ENCODE measurements at regions not wholly inside any gene's neighbourhood (a gene's known extent, or its start where the extent isn't known, plus 50 kb on each side); places are given as distances from the start of the nearest gene placed in this dataset.

- no peak overlapping the region for H3K4me2 ChIP-seq (ENCODE audit: insufficient read depth, low read length)
- no peaks in the 10 kb centered on the region for H3K27me3 ChIP-seq (ENCODE audit: insufficient read depth, low read length)
- no peaks in the 10 kb centered on the region for H3K4me1 ChIP-seq (ENCODE audit: insufficient read depth, low read length)
- no peak for DNase-seq (ENCODE audit: insufficient read length, low spot score, missing footprints)
- H3K4me3 ChIP-seq (ENCODE audit: insufficient read depth, low read length) = no peak overlapping the region
- no peak for TF ChIP-seq CTCF (IDR thresholded peaks at IDR 0.05; ENCODE audit: extremely low read depth, low read depth, low read length)
- H3K79me2 ChIP-seq (ENCODE audit: insufficient read depth, low read length) = no peaks in the 10 kb centered on the region
- H3K36me3 ChIP-seq (ENCODE audit: insufficient read depth, low read length) = no peaks in the 10 kb centered on the region
- no peaks in the 10 kb centered on the region for H3K9me3 ChIP-seq (ENCODE audit: low read depth, low read length)
- no peaks in the 10 kb centered on the region for H4K20me1 ChIP-seq (ENCODE audit: insufficient read depth, low read length)
- no peak overlapping the region for H2AFZ ChIP-seq (ENCODE audit: low read length)
- no peak overlapping the region for H3K27ac ChIP-seq (ENCODE audit: low read depth, low read length)
These were observed 191.7 kb downstream of the TTLL7 start for GRCh38 chr1:83807231-83807630.

- DNase-seq (ENCODE audit: insufficient read length, low spot score, missing footprints) = no peak
- Histone ChIP-seq H4K20me1 (ENCODE audit: insufficient read depth, low read length) (no peaks in the 10 kb centered on the region), H3K79me2 (ENCODE audit: insufficient read depth, low read length) (no peaks in the 10 kb centered on the region), H3K4me3 (ENCODE audit: insufficient read depth, low read length) (no peak overlapping the region), H3K27ac (ENCODE audit: low read depth, low read length) (no peak overlapping the region), H3K36me3 (ENCODE audit: insufficient read depth, low read length) (no peaks in the 10 kb centered on the region), H3K4me2 (ENCODE audit: insufficient read depth, low read length) (no peak overlapping the region), H3K9me3 (ENCODE audit: low read depth, low read length) (no peaks in the 10 kb centered on the region), H2AFZ (ENCODE audit: low read length) (no peak overlapping the region), H3K4me1 (ENCODE audit: insufficient read depth, low read length) (no peaks in the 10 kb centered on the region), H3K27me3 (ENCODE audit: insufficient read depth, low read length) (no peaks in the 10 kb centered on the region)
- TF ChIP-seq CTCF (IDR thresholded peaks at IDR 0.05; ENCODE audit: extremely low read depth, low read depth, low read length) = no peak
These were observed 193.0 kb downstream of the TTLL7 start for GRCh38 chr1:83805921-83806320.

- Histone ChIP-seq H3K4me2 (ENCODE audit: insufficient read depth, low read length) (no peak overlapping the region), H3K27me3 (ENCODE audit: insufficient read depth, low read length) (no peaks in the 10 kb centered on the region), H3K27ac (ENCODE audit: low read depth, low read length) (no peak overlapping the region), H3K9me3 (ENCODE audit: low read depth, low read length) (no peaks in the 10 kb centered on the region), H3K79me2 (ENCODE audit: insufficient read depth, low read length) (no peaks in the 10 kb centered on the region), H3K4me1 (ENCODE audit: insufficient read depth, low read length) (no peaks in the 10 kb centered on the region), H3K4me3 (ENCODE audit: insufficient read depth, low read length) (no peak overlapping the region), H3K36me3 (ENCODE audit: insufficient read depth, low read length) (no peaks in the 10 kb centered on the region), H4K20me1 (ENCODE audit: insufficient read depth, low read length) (no peaks in the 10 kb centered on the region), H2AFZ (ENCODE audit: low read length) (no peak overlapping the region)
- no peak for TF ChIP-seq CTCF (IDR thresholded peaks at IDR 0.05; ENCODE audit: extremely low read depth, low read depth, low read length)
- no peak for DNase-seq (ENCODE audit: insufficient read length, low spot score, missing footprints)
These were observed 196.3 kb downstream of the TTLL7 start for GRCh38 chr1:83802460-83803152.

GRCh38 chr1:83802023-83802422 is 196.9 kb downstream of the TTLL7 start:
- TF ChIP-seq CTCF (IDR thresholded peaks at IDR 0.05; ENCODE audit: extremely low read depth, low read depth, low read length) = no peak
- no peaks in the 10 kb centered on the region for H3K79me2 ChIP-seq (ENCODE audit: insufficient read depth, low read length)
- DNase-seq (ENCODE audit: insufficient read length, low spot score, missing footprints) = no peak

More at GRCh38 chr1:83802023-83802422, 196.9 kb downstream of the TTLL7 start:
- H3K27me3 ChIP-seq (ENCODE audit: insufficient read depth, low read length) = no peaks in the 10 kb centered on the region
- H4K20me1 ChIP-seq (ENCODE audit: insufficient read depth, low read length) = no peaks in the 10 kb centered on the region
- no peaks in the 10 kb centered on the region for H3K9me3 ChIP-seq (ENCODE audit: low read depth, low read length)
- H3K4me2 ChIP-seq (ENCODE audit: insufficient read depth, low read length) = no peak overlapping the region
- H2AFZ ChIP-seq (ENCODE audit: low read length) = no peak overlapping the region
- no peaks in the 10 kb centered on the region for H3K36me3 ChIP-seq (ENCODE audit: insufficient read depth, low read length)
- no peak overlapping the region for H3K27ac ChIP-seq (ENCODE audit: low read depth, low read length)
- H3K4me3 ChIP-seq (ENCODE audit: insufficient read depth, low read length) = no peak overlapping the region
- H3K4me1 ChIP-seq (ENCODE audit: insufficient read depth, low read length) = no peaks in the 10 kb centered on the region
